Loucy (cell line): ENCODE measurements at regions not wholly inside any gene's neighbourhood (a gene's known extent, or its start where the extent isn't known, plus 50 kb on each side); places are given as distances from the start of the nearest gene placed in this dataset.

Experiments used
- H2AFZ ChIP-seq: fragments of 200-600 bp; sonication (generic); 2 replicates; pipeline ENCODE4 v1.6.0; 2016; ENCODE audit warnings: antibody characterized with exemption, mild to moderate bottlenecking, low read length, moderate library complexity
- H3F3A ChIP-seq: fragments of 200-600 bp; 2 replicates; pipeline ENCODE4 v1.6.0; 2016; ENCODE audit warnings: antibody characterized with exemption, low read depth, mild to moderate bottlenecking
- H3K27me3 ChIP-seq: fragments of 200-600 bp; sonication (generic); 2 replicates; pipeline ENCODE4 v1.6.1; 2014; ENCODE audit warnings: low read length, mild to moderate bottlenecking; ENCODE audit not compliant: insufficient read depth, poor library complexity, severe bottlenecking
- H3K36me3 ChIP-seq: fragments of 200-600 bp; sonication (generic); 2 replicates; pipeline ENCODE4 v1.6.1; 2016; ENCODE audit warnings: low read length; ENCODE audit not compliant: insufficient read depth
- H3K4me1 ChIP-seq: fragments of 200-600 bp; sonication (generic); 2 replicates; pipeline ENCODE4 v1.5.1; 2014; ENCODE audit warnings: low read length, mild to moderate bottlenecking; ENCODE audit not compliant: insufficient read depth, poor library complexity, severe bottlenecking
- H3K4me2 ChIP-seq: fragments of 200-600 bp; sonication (generic); 2 replicates; pipeline ENCODE4 v1.6.0; 2014; ENCODE audit warnings: antibody characterized with exemption, low read length, low read depth, mild to moderate bottlenecking; ENCODE audit not compliant: poor library complexity, severe bottlenecking
- H3K4me3 ChIP-seq: fragments of 200-600 bp; sonication (generic); 2 replicates; pipeline ENCODE4 v1.5.1; 2014; ENCODE audit warnings: low read length, mild to moderate bottlenecking, mixed read lengths; ENCODE audit not compliant: poor library complexity, severe bottlenecking
- H3K79me2 ChIP-seq: fragments of 200-600 bp; sonication (generic); 2 replicates; pipeline ENCODE4 v1.6.1; 2014; ENCODE audit warnings: low read length; ENCODE audit not compliant: insufficient read depth
- H3K9ac ChIP-seq: fragments of 200-600 bp; sonication (generic); 2 replicates; pipeline ENCODE4 v1.6.0; 2014; ENCODE audit warnings: mild to moderate bottlenecking, low read depth, low read length, moderate library complexity; ENCODE audit not compliant: poor library complexity, severe bottlenecking
- H3K9me2 ChIP-seq: fragments of 200-600 bp; sonication (generic); replicated peaks from 2 replicates; pipeline ENCODE4 v1.6.1; 2016; ENCODE audit warnings: low read depth, low read length, mixed read lengths
- H3K9me3 ChIP-seq: fragments of 200-600 bp; sonication (generic); 2 replicates; pipeline ENCODE4 v1.6.1; 2014; ENCODE audit warnings: mild to moderate bottlenecking, antibody characterized with exemption, low read length, low read depth; ENCODE audit not compliant: insufficient read depth
- H4K20me1 ChIP-seq: fragments of 200-600 bp; sonication (generic); 2 replicates; pipeline ENCODE4 v1.6.0; 2014; ENCODE audit warnings: antibody characterized with exemption, low read length, mild to moderate bottlenecking; ENCODE audit not compliant: insufficient read depth, poor library complexity, severe bottlenecking
- CTCF ChIP-seq: fragments of 200-600 bp; sonication (generic); conservative IDR thresholded peaks from 2 replicates; pipeline ENCODE4 v1.5.1; 2014; ENCODE audit warnings: mild to moderate bottlenecking, antibody characterized with exemption, low read length
- EZH2phosphoT487 ChIP-seq: fragments of 200-600 bp; IDR thresholded peaks from 2 replicates; pipeline ENCODE4 v1.6.1; 2018; ENCODE audit warnings: antibody characterized with exemption, mild to moderate bottlenecking, moderate library complexity, borderline replicate concordance

GRCh38 chr4:187919966-187920365 lies 75.6 kb upstream of the ZFP42 start:
- TF ChIP-seq CTCF = no peak
- no peak for TF ChIP-seq EZH2phosphoT487
- H3K4me2 ChIP-seq = no peak overlapping the region
- no peaks in the 10 kb centered on the region for H3K36me3 ChIP-seq
- no peaks in the 10 kb centered on the region for H3K4me1 ChIP-seq
- H3K27me3 ChIP-seq = no peaks in the 10 kb centered on the region
- H3K79me2 ChIP-seq = no peaks in the 10 kb centered on the region
- H3F3A ChIP-seq = no peaks in the 10 kb centered on the region
- no peaks in the 10 kb centered on the region for H4K20me1 ChIP-seq
- H3K4me3 ChIP-seq = no peak overlapping the region
- no peak overlapping the region for H2AFZ ChIP-seq
- H3K9ac ChIP-seq = no peak overlapping the region
- H3K9me3 ChIP-seq = peaks cover 5% of the 10 kb centered on the region; the same call in 1 of the 2 replicates
- no peaks in the 10 kb centered on the region for H3K9me2 ChIP-seq

- H3K9ac ChIP-seq = no peak overlapping the region
- H3K36me3 ChIP-seq = no peaks in the 10 kb centered on the region
- no peaks in the 10 kb centered on the region for H4K20me1 ChIP-seq
- no peaks in the 10 kb centered on the region for H3K79me2 ChIP-seq
- no peak overlapping the region for H3K4me2 ChIP-seq
- peaks cover 5% of the 10 kb centered on the region; the same call in 1 of the 2 replicates for H3K9me3 ChIP-seq
- no peak overlapping the region for H2AFZ ChIP-seq
- no peak overlapping the region for H3K4me3 ChIP-seq
- H3K27me3 ChIP-seq = no peaks in the 10 kb centered on the region
- no peaks in the 10 kb centered on the region for H3K9me2 ChIP-seq
- no peaks in the 10 kb centered on the region for H3F3A ChIP-seq
- no peaks in the 10 kb centered on the region for H3K4me1 ChIP-seq
- TF ChIP-seq EZH2phosphoT487 (no peak), CTCF (no peak)
Observed at GRCh38 chr4:187921946-187922623, 73.5 kb upstream of the ZFP42 start.

GRCh38 chr4:187929024-187929423 lies 66.5 kb upstream of the ZFP42 start:
- Histone ChIP-seq H3F3A (no peaks in the 10 kb centered on the region), H3K9me3 (no peaks in the 10 kb centered on the region), H3K4me3 (no peak overlapping the region), H3K9me2 (no peaks in the 10 kb centered on the region), H3K79me2 (no peaks in the 10 kb centered on the region), H3K36me3 (no peaks in the 10 kb centered on the region), H3K27me3 (no peaks in the 10 kb centered on the region), H3K4me1 (no peaks in the 10 kb centered on the region), H2AFZ (no peak overlapping the region), H4K20me1 (no peaks in the 10 kb centered on the region), H3K9ac (no peak overlapping the region), H3K4me2 (no peak overlapping the region)
- TF ChIP-seq EZH2phosphoT487 (no peak), CTCF (peak; percentile 20; the same call in 1 of the 2 replicates)
